ENCODE measurements at regions not wholly inside any gene's neighbourhood (a gene's known extent, or its start where the extent isn't known, plus 50 kb on each side); places are given as distances from the start of the nearest gene placed in this dataset.

DNA sequence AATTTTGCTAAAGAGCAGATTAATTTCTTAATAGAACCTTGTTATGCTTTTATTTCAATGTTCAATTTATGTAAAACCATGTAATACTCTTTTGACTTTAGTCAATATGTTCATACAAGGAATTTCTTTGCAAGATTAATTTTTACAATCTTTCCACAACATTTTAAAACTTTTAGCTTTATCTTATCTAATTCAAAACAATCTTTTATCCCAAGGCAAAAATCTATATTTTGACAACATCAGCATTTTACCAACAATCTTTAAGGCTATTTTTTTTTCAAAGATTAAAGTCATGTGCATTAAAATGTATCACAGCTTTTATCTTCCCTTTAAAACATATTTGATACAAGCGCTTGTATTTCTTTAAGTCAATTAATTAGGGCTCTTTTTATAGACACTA is 914.7 kb downstream of the PLOD2 start (continued):
- TF ChIP-seq SP1 (IDR thresholded peaks at IDR 0.05) (no peak), EGR1 (IDR thresholded peaks at IDR 0.05; ENCODE audit: low read depth in 2 of 2) (no peak), RAD21 (IDR thresholded peaks at IDR 0.05) (no peak), NR2F2 (IDR thresholded peaks at IDR 0.05) (no peak), HNF4G (IDR thresholded peaks at IDR 0.05) (no peak), YY1 (IDR thresholded peaks at IDR 0.05) (no peak), FOXA1 (IDR thresholded peaks at IDR 0.05) (no peak)
- TF ChIP-seq, protein P1, sequence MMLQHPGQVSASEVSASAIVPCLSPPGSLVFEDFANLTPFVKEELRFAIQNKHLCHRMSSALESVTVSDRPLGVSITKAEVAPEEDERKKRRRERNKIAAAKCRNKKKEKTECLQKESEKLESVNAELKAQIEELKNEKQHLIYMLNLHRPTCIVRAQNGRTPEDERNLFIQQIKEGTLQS (IDR thresholded peaks at IDR 0.05), result no peak
- TF ChIP-seq, protein P2, sequence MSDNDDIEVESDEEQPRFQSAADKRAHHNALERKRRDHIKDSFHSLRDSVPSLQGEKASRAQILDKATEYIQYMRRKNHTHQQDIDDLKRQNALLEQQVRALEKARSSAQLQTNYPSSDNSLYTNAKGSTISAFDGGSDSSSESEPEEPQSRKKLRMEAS (IDR thresholded peaks at IDR 0.05), result no peak

DNA sequence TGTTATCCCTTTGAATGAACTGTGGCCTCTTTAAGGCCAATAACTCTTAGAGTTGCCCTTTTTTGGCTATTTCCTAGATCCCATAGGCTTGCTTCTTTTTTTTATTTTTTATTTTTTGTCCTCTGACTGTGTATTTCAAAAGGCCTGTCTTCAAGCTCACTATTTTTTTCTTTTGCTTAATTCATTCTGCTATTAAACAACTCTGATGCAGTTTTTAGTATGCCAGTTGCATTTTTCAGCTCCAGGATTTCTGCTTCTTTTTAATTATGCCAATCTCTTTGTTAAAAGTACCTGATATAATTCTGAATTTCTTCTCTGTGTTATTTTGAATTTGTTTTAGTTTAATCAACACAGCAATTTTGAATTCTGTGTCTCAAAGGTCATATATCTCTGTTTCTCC is 912.1 kb downstream of the PLOD2 start:
- Histone ChIP-seq H3K9me3 (ENCODE audit: control insufficient read depth in 4 of 4, low read length in 3 of 4) (peaks cover 0 to 6% (median 1%) of the 10 kb centered on the region in 4 donors), H3K4me3 (ENCODE audit: low read depth in 1 of 3, low read length in 3 of 3) (no peak overlapping the region), H3K36me3 (ENCODE audit: control insufficient read depth in 4 of 4, insufficient read depth in 3 of 4, low read depth in 1 of 4, low read length in 3 of 4) (no peaks in the 10 kb centered on the region), H3K9ac (ENCODE audit: low read depth in 1 of 2, low read length in 2 of 2) (no peak overlapping the region), H3K27me3 (ENCODE audit: control insufficient read depth in 4 of 4, insufficient read depth in 4 of 4, low read length in 3 of 4) (no peaks in the 10 kb centered on the region), H3K27ac (ENCODE audit: low read depth in 1 of 2, low read length in 2 of 2) (no peak overlapping the region), H3K4me1 (ENCODE audit: control insufficient read depth in 4 of 4, insufficient read depth in 4 of 4, low read length in 3 of 4) (no peaks in the 10 kb centered on the region)
- no peak for DNase-seq (ENCODE audit: low spot score)
- TF ChIP-seq, protein P3, sequence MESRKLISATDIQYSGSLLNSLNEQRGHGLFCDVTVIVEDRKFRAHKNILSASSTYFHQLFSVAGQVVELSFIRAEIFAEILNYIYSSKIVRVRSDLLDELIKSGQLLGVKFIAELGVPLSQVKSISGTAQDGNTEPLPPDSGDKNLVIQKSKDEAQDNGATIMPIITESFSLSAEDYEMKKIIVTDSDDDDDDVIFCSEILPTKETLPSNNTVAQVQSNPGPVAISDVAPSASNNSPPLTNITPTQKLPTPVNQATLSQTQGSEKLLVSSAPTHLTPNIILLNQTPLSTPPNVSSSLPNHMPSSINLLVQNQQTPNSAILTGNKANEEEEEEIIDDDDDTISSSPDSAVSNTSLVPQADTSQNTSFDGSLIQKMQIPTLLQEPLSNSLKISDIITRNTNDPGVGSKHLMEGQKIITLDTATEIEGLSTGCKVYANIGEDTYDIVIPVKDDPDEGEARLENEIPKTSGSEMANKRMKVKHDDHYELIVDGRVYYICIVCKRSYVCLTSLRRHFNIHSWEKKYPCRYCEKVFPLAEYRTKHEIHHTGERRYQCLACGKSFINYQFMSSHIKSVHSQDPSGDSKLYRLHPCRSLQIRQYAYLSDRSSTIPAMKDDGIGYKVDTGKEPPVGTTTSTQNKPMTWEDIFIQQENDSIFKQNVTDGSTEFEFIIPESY (IDR thresholded peaks at IDR 0.05), result no peak
- TF ChIP-seq, protein P4, sequence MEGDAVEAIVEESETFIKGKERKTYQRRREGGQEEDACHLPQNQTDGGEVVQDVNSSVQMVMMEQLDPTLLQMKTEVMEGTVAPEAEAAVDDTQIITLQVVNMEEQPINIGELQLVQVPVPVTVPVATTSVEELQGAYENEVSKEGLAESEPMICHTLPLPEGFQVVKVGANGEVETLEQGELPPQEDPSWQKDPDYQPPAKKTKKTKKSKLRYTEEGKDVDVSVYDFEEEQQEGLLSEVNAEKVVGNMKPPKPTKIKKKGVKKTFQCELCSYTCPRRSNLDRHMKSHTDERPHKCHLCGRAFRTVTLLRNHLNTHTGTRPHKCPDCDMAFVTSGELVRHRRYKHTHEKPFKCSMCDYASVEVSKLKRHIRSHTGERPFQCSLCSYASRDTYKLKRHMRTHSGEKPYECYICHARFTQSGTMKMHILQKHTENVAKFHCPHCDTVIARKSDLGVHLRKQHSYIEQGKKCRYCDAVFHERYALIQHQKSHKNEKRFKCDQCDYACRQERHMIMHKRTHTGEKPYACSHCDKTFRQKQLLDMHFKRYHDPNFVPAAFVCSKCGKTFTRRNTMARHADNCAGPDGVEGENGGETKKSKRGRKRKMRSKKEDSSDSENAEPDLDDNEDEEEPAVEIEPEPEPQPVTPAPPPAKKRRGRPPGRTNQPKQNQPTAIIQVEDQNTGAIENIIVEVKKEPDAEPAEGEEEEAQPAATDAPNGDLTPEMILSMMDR (IDR thresholded peaks at IDR 0.05; ENCODE audit: low read depth, low read length, missing input control), result no peak
- TF ChIP-seq SP1 (IDR thresholded peaks at IDR 0.05), result no peak
- no peak for TF ChIP-seq RAD21 (IDR thresholded peaks at IDR 0.05)
- no peak for TF ChIP-seq HNF4G (IDR thresholded peaks at IDR 0.05)
- no peak for TF ChIP-seq GABPA (IDR thresholded peaks at IDR 0.05 in 1 of 2, conservative IDR thresholded peaks at IDR 0.05 in 1 of 2)
- TF ChIP-seq JUND (IDR thresholded peaks at IDR 0.05), result no peak
- no peak for TF ChIP-seq FOXA1 (IDR thresholded peaks at IDR 0.05)
- TF ChIP-seq TAF1 (conservative IDR thresholded peaks at IDR 0.05), result no peak
- TF ChIP-seq, protein P2 (IDR thresholded peaks at IDR 0.05), result no peak
- TF ChIP-seq HNF4A (conservative IDR thresholded peaks at IDR 0.05), result no peak
- TF ChIP-seq EGR1 (IDR thresholded peaks at IDR 0.05; ENCODE audit: low read depth in 2 of 2), result no peak
- TF ChIP-seq NR2F2 (IDR thresholded peaks at IDR 0.05), result no peak
- TF ChIP-seq YY1 (IDR thresholded peaks at IDR 0.05), result no peak
- no peak for TF ChIP-seq FOXA2 (IDR thresholded peaks at IDR 0.05)
- no peak for TF ChIP-seq RXRA (IDR thresholded peaks at IDR 0.05)
- TF ChIP-seq, protein P5, sequence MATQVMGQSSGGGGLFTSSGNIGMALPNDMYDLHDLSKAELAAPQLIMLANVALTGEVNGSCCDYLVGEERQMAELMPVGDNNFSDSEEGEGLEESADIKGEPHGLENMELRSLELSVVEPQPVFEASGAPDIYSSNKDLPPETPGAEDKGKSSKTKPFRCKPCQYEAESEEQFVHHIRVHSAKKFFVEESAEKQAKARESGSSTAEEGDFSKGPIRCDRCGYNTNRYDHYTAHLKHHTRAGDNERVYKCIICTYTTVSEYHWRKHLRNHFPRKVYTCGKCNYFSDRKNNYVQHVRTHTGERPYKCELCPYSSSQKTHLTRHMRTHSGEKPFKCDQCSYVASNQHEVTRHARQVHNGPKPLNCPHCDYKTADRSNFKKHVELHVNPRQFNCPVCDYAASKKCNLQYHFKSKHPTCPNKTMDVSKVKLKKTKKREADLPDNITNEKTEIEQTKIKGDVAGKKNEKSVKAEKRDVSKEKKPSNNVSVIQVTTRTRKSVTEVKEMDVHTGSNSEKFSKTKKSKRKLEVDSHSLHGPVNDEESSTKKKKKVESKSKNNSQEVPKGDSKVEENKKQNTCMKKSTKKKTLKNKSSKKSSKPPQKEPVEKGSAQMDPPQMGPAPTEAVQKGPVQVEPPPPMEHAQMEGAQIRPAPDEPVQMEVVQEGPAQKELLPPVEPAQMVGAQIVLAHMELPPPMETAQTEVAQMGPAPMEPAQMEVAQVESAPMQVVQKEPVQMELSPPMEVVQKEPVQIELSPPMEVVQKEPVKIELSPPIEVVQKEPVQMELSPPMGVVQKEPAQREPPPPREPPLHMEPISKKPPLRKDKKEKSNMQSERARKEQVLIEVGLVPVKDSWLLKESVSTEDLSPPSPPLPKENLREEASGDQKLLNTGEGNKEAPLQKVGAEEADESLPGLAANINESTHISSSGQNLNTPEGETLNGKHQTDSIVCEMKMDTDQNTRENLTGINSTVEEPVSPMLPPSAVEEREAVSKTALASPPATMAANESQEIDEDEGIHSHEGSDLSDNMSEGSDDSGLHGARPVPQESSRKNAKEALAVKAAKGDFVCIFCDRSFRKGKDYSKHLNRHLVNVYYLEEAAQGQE (IDR thresholded peaks at IDR 0.05), result no peak
